ENCODE measurements at regions not wholly inside any gene's neighbourhood (a gene's known extent, or its start where the extent isn't known, plus 50 kb on each side); places are given as distances from the start of the nearest gene placed in this dataset.
"Not testable (repeated sequence)": the region's sequence is repeated elsewhere in the genome, so short reads cannot be mapped to it uniquely, and the experiment has no call there.

GRCh38 chrX:108903831-108904230 lies 167.5 kb upstream of the IRS4 start:
- not testable (repeated sequence) for H3K4me3 ChIP-seq (ENCODE audit: low read length); DNase-seq (ENCODE audit: low read depth, low spot score)

- H3K4me3 ChIP-seq (ENCODE audit: low read length), result no peak overlapping the region
- no peak for DNase-seq (ENCODE audit: low read depth, low spot score)
These were observed 164.0 kb upstream of the IRS4 start for GRCh38 chrX:108900333-108900732.

GRCh38 chrX:108896349-108896748 lies 160.0 kb upstream of the IRS4 start:
- not testable (repeated sequence) for H3K4me3 ChIP-seq (ENCODE audit: low read length); DNase-seq (ENCODE audit: low read depth, low spot score)

- no peak overlapping the region for H3K4me3 ChIP-seq (ENCODE audit: low read length)
- DNase-seq (ENCODE audit: low read depth, low spot score), result no peak
These were observed 156.1 kb upstream of the IRS4 start for GRCh38 chrX:108892501-108892900.

GRCh38 chrX:108875548-108875947 lies 139.2 kb upstream of the IRS4 start:
- DNase-seq (ENCODE audit: low read depth, low spot score), result no peak
- no peak overlapping the region for H3K4me3 ChIP-seq (ENCODE audit: low read length)

GRCh38 chrX:108843039-108843438 lies 106.7 kb upstream of the IRS4 start:
- H3K4me3 ChIP-seq (ENCODE audit: low read length); DNase-seq (ENCODE audit: low read depth, low spot score): not testable (repeated sequence)

- no peak overlapping the region for H3K4me3 ChIP-seq (ENCODE audit: low read length)
- no peak for DNase-seq (ENCODE audit: low read depth, low spot score)
These were observed 97.6 kb upstream of the IRS4 start for GRCh38 chrX:108833993-108834392.

- no peak for DNase-seq (ENCODE audit: low read depth, low spot score)
- no peak overlapping the region for H3K4me3 ChIP-seq (ENCODE audit: low read length)
These were observed 75.5 kb upstream of the IRS4 start for GRCh38 chrX:108811891-108812290.

- DNase-seq (ENCODE audit: low read depth, low spot score), result no peak
- H3K4me3 ChIP-seq (ENCODE audit: low read length), result no peak overlapping the region
These were observed 58.9 kb upstream of the IRS4 start for GRCh38 chrX:108795240-108795639.
